ENCODE measurements at regions not wholly inside any gene's neighbourhood (a gene's known extent, or its start where the extent isn't known, plus 50 kb on each side); places are given as distances from the start of the nearest gene placed in this dataset.

DNA sequence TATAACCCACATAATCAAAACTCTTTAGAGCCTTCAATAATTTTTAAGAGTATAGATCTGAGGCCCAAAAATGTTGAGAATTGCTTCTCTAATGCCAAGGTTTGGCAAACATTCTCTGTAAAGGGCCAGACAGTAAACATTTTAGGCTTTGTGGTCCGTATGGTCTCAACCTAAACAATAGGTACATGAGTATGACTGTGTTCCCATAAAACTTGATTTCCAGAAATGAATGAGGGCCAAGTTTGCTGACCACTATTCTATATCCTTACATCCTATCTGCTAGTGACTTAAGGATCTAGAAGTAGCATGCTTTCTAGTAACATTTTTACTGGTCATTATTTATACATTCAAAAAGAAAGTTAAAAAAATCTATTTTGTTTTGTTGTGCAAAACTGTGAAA lies 58.9 kb downstream of the MPP7 start:
- TF ChIP-seq, protein P1, sequence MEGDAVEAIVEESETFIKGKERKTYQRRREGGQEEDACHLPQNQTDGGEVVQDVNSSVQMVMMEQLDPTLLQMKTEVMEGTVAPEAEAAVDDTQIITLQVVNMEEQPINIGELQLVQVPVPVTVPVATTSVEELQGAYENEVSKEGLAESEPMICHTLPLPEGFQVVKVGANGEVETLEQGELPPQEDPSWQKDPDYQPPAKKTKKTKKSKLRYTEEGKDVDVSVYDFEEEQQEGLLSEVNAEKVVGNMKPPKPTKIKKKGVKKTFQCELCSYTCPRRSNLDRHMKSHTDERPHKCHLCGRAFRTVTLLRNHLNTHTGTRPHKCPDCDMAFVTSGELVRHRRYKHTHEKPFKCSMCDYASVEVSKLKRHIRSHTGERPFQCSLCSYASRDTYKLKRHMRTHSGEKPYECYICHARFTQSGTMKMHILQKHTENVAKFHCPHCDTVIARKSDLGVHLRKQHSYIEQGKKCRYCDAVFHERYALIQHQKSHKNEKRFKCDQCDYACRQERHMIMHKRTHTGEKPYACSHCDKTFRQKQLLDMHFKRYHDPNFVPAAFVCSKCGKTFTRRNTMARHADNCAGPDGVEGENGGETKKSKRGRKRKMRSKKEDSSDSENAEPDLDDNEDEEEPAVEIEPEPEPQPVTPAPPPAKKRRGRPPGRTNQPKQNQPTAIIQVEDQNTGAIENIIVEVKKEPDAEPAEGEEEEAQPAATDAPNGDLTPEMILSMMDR (IDR thresholded peaks at IDR 0.05) = no peak
- TF ChIP-seq POLR2A (IDR thresholded peaks at IDR 0.05) = no peak
- TF ChIP-seq EP300 (IDR thresholded peaks at IDR 0.05) = no peak
